EL (cell line): ENCODE measurements at regions not wholly inside any gene's neighbourhood (a gene's known extent, or its start where the extent isn't known, plus 50 kb on each side); places are given as distances from the start of the nearest gene placed in this dataset.
"Not testable (repeated sequence)": the region's sequence is repeated elsewhere in the genome, so short reads cannot be mapped to it uniquely, and the experiment has no call there.

Source experiments
- DNase-seq: peaks from one replicate; pipeline ENCODE4 v3.0.0-alpha.2; 2016

GRCh38 chr13:83453300-83453699 is 429.0 kb downstream of the SLITRK1 start:
- no peak for DNase-seq

DNA sequence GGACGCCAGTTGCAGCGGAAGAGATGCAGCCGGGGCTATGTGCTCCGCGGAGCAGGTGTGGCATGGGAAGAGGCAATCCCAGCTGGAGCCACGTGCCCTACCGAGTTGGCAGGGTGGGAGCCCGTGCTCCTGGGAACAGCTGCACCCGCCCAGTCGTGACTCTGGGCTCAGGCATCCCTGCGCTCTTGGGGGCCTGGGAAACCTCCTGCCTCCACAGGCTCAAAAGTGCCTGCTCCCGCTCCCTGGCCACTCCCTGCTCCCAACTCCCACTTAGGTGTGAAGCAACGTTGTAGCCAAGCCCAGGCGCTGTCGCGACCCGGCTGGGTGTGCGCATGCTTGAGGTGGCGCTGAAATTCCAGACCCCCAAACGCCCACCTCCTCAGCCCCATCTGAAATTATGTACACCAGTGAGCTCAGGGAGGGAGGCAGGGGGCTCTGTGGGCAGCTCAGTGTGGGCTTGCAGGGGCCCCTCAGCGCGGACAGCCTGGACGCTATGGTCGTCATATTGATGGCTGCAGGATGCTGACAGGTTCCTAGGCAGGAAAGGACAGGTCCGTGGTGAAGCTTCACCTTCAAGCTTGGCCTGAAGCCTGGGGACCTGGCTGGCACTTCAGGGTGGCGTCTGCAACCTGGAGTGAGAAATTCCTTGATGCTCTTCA is 429.9 kb downstream of the SLITRK1 start:
- DNase-seq = no peak

DNA sequence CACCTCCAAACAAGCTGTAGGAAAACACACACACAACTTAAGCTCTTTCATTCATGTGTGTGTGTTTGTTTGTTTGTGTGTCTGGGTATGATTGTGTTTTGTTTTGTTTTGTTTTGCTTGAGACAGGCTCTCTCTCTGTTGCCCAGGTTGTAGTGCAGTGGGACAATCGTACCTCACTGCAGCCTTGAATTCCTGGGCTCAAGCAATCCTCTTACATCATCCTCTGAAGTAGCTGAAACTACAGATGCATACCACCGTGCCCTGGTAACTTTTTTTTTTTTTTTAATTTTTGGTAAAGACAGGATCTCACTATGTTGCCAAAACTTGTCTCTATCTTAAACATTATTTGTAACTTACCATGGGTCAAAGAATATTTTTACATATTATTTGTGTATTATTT is 431.7 kb downstream of the SLITRK1 start:
- DNase-seq = peak; percentile 56

DNA sequence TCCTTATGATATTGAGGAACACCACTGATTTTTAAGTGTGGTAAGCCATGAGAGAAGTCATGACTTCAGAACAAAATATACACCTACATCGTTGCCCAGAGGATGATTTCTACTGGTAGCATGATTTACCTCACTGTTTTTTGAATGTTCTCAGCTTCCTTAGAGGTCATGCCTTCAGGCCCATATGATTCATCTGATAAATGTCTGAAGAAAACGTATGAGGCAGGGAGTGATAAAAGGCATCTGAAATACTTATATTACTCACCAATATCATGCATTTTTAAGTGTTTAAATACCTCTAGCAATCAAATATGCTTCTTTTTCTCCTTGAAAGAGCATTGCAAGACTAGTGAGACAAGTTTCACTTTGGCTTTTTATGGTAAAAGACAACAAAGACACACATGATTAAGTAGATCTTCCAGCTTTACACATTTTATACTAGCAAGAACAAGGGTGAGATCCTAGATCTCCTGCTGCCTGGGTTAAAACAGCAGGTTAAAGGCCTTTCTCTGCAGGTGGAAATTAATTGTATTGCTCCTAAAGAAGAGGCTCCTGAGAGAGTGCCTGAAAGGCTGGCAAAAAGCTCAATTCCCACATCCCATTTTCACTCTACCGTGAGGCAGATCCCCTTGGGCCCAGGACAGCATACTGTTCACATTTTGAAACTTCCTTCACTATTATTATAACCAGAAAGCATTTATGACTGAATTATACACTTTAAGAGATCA is 432.4 kb downstream of the SLITRK1 start:
- DNase-seq = peak; percentile 91

DNA sequence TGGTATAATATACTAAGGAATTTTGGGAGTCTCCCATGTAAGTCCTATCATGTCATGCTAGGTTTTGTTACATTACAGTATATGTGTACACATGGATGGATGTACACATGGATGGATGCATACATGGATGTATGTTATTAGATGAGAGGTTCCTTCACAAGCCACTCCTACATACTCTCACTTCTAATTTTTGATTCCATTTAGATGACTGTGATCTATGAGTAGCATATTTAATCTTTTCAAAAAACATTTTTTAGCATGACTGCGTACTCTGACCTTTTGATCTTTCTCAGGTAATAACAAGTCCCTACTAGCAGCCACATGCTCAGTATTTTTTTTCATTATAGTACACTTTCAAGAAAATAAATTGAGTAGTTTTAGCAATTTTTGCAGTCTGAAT is 441.8 kb downstream of the SLITRK1 start:
- no peak for DNase-seq

DNA sequence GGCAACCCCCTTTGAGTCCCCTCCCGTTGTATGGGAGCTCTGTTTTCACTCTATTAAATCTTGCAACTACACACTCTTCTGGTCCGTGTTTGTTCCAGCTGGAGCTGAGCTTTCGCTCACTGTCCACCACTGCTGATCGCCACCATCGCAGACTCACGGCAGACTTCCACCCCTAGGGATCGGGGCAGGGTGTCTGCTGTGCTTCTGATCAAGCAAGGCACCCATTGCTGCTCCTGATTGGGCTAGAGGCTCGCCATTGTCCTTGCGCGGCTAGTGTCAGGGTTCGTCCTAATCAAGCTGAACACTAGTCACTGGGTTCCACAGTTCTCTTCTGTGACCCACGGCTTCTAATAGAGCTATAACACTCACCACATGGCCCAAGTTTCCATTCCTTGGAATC is 442.8 kb downstream of the SLITRK1 start:
- not testable (repeated sequence) for DNase-seq

GRCh38 chr13:83423861-83424260 is 458.4 kb downstream of the SLITRK1 start:
- no peak for DNase-seq

- no peak for DNase-seq
Observed at GRCh38 chr13:83423381-83423780, 458.9 kb downstream of the SLITRK1 start.

DNA sequence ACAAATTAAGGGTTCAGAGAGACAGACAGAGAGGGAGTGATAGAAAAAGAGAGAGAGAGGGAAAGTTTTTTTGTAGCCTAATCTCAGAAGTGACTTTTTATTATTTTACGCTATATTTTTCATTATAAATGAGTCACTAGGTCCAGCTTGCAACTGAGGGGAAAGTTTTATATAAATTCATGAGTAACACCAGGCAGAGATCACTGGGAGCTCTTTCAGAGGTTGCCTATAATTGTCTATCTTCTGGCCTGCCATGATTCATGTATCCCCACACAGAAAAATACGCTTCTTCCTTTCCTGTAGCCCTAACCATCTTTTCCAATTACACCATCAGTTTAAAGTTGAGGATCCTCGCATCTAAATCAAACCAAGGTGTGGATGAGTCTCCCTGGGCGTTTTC is 467.9 kb downstream of the SLITRK1 start:
- peak; percentile 1 for DNase-seq

GRCh38 chr13:83386609-83387008 is 495.7 kb downstream of the SLITRK1 start:
- DNase-seq = no peak

- DNase-seq = peak; percentile 13
Observed at GRCh38 chr13:83378908-83379307, 503.4 kb downstream of the SLITRK1 start.

DNA sequence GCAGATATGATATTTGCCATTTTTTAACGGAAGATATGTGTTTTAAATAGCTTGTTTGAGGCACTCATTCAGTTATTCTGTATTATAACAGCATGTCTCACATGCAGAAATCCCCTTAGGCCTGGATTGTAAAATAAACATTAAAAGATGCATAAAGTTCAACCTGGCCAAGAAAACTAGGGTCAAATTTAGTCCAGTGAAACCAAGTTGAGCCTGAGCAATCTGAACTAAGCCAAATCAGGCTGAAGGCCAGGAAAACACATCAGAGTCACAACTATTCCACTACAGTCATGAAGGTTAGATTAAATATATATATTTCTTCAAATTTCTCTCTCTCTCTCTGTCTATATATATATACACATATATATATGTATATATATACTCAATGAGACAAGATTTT is 504.8 kb downstream of the SLITRK1 start:
- DNase-seq = no peak

GRCh38 chr13:83372786-83373185 is 509.5 kb downstream of the SLITRK1 start:
- no peak for DNase-seq

DNA sequence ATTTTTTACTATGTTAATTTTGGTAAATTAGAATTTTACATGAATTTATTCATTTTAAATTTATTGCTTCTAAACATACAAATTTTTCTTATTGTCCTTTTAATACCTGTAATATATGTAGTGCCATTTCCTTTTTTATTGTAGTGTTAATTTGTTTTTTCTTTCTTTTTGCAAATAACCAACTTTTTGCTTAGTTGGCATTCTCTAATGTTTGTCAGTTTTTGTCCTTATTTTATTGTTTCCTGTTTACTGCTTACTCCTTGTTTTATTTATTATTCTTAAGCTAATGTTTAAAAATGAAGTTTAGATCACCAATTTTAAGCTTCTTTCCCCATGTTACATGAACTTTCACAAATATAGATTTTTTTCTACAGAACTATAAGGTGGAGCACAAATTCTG is 516.6 kb downstream of the SLITRK1 start:
- no peak for DNase-seq

- DNase-seq = no peak
Observed at GRCh38 chr13:83355041-83355440, 527.2 kb downstream of the SLITRK1 start.

GRCh38 chr13:83352391-83352790 is 529.9 kb downstream of the SLITRK1 start:
- DNase-seq = no peak

- DNase-seq = peak; percentile 52
Observed at GRCh38 chr13:83350569-83350968, 531.7 kb downstream of the SLITRK1 start.

GRCh38 chr13:83344518-83344917 is 537.8 kb downstream of the SLITRK1 start:
- no peak for DNase-seq

DNA sequence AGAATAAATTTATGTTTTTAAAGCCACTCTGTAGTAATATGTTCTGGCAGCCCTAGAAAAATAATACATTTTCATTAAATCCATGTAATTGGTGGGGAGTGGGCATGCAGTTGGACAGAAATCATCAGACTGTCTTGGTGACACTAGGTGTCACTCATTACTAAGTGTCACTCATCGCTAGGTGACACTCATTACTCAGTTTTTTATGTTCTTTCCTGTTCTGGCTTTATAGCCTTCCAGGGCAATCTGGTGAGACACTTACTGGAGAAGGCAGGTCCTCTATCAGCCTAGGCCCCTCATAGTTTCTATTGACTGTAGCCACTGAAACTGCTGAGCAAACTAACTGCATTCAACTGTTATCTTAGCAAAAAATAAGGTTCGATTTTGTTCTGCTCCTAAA is 542.1 kb downstream of the SLITRK1 start:
- no peak for DNase-seq

DNA sequence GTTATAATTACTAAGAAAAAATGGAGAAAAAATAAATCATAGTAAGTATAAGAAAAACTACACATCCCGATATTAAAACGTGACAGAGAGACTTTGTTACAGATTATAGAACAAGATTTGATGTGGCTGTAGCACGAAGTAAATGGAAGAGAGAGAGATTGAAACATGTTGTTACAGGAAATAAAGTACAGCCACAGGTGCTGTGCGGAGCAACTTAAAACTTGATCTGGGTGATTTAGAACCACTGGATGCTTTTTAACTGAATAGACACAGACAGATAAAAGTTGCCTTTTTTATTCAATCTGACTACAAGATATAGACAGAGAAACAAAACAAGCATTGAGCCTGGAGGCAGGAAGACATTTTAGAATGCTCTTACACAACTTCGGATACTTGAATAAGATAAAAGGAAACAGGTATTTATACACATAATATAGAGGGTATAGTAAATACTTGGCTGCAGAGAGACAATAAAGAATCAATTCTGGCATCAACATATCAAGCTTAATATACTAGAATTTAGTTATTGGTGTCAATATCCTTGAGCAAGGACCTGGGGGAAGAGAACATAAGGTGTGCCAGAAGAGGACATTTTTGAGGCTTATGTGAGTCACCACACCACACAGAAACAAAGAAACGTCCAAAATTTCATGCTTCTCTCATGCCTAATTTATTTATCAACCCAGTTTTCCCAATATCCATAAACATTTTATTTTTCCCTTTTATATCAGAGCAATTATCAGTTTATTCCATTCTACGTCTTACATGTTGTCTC is 548.5 kb downstream of the SLITRK1 start:
- DNase-seq = no peak

DNA sequence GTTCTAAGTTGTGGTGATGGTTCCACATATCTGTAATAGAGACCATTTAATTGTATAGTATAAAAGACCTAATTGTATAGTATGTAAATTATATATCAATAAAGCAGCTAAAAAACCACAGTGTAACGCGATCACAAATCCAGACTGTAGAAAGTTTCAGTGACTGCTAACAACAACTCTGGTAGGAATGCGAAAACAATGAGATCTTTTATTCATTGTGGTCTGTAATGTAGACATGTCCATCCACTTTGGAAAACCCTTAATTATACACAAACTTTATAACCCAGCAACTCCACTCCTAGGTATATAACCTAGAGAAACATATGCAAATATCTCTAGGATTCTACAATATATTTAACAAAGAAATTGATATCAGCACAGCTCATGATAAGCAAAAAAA is 549.5 kb downstream of the SLITRK1 start:
- no peak for DNase-seq

GRCh38 chr13:83327091-83327490 is 555.2 kb downstream of the SLITRK1 start:
- no peak for DNase-seq

DNA sequence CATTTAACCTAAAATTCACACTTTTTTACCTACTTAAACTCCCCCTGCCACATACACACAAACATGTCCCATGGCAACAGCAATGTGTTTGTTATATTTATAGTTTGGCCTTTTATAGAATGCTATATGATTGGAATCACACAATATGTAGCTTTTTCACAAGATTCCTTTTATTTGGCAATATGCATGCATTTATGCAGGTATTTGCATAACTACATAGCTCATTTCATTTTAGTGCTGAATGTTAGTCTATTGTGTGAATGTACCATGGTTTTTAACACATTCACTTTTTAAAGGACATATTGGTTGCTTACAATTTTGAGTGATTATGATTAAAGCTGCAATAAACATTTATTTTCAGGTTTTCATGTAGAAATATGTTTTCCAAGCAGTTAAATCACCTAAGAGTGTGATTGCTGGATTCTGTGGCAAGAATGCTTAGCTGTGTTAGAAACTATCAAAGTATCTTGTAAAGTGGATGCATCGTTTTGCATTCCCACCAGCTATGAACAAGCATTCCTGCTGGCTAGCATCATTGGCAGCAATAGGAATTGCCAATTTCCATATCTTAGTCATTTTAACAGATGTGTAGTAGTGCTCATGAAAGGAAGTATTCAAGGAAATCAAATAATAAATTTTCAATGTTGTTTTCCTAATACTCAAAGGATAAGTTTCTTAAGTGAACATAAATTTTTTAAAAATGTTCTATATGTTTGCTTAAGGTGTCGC is 557.0 kb downstream of the SLITRK1 start:
- DNase-seq = peak; percentile 80
